DOHH2 (cell line): ENCODE measurements at regions not wholly inside any gene's neighbourhood (a gene's known extent, or its start where the extent isn't known, plus 50 kb on each side); places are given as distances from the start of the nearest gene placed in this dataset.

Experiments used
- EZH2phosphoT487 ChIP-seq: fragments of 200-600 bp; sonication (generic); IDR thresholded peaks from 2 replicates; pipeline ENCODE4 v1.6.1; 2017; ENCODE audit warnings: borderline replicate concordance, mild to moderate bottlenecking, antibody characterized with exemption, low read length, moderate library complexity, mixed read lengths
- TF ChIP-seq, protein P1 (sequence below): fragments of 200-600 bp; sonication (generic); IDR thresholded peaks from one replicate; pipeline ENCODE4 v1.5.1; 2014; ENCODE audit warnings: antibody characterized with exemption, mild to moderate bottlenecking, low read depth, low read length; ENCODE audit not compliant: poor library complexity, severe bottlenecking

DNA sequence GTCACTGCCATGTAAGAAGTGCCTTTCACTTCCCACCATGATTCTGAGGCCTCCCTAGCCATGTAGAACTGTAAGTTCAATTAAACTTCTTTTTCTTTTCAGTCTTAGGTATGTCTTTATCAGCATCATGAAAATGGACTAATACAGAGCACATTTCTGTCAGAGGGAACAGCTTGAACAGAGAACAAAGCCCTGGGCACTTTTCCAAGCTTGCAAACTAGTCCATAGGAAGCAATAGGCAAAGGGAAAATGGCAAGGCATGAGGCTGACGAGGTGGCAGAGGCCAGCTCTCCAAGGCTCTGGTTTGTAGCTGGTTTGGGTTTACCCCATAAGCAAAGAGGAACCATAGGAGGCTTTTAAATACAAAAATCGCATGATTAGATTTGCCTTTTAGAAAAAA is 185.1 kb upstream of the HDDC2 start:
- TF ChIP-seq, protein P1, sequence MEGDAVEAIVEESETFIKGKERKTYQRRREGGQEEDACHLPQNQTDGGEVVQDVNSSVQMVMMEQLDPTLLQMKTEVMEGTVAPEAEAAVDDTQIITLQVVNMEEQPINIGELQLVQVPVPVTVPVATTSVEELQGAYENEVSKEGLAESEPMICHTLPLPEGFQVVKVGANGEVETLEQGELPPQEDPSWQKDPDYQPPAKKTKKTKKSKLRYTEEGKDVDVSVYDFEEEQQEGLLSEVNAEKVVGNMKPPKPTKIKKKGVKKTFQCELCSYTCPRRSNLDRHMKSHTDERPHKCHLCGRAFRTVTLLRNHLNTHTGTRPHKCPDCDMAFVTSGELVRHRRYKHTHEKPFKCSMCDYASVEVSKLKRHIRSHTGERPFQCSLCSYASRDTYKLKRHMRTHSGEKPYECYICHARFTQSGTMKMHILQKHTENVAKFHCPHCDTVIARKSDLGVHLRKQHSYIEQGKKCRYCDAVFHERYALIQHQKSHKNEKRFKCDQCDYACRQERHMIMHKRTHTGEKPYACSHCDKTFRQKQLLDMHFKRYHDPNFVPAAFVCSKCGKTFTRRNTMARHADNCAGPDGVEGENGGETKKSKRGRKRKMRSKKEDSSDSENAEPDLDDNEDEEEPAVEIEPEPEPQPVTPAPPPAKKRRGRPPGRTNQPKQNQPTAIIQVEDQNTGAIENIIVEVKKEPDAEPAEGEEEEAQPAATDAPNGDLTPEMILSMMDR, result no peak
- no peak for TF ChIP-seq EZH2phosphoT487
